NCI-H1105 (cell line): ENCODE measurements at regions not wholly inside any gene's neighbourhood (a gene's known extent, or its start where the extent isn't known, plus 50 kb on each side); places are given as distances from the start of the nearest gene placed in this dataset.
"Not testable (repeated sequence)": the region's sequence is repeated elsewhere in the genome, so short reads cannot be mapped to it uniquely, and the experiment has no call there.

ENCODE experiments used
- DNase-seq: peaks from one replicate; lab custom pipeline; 2025; lab: John Stamatoyannopoulos, UW

DNA sequence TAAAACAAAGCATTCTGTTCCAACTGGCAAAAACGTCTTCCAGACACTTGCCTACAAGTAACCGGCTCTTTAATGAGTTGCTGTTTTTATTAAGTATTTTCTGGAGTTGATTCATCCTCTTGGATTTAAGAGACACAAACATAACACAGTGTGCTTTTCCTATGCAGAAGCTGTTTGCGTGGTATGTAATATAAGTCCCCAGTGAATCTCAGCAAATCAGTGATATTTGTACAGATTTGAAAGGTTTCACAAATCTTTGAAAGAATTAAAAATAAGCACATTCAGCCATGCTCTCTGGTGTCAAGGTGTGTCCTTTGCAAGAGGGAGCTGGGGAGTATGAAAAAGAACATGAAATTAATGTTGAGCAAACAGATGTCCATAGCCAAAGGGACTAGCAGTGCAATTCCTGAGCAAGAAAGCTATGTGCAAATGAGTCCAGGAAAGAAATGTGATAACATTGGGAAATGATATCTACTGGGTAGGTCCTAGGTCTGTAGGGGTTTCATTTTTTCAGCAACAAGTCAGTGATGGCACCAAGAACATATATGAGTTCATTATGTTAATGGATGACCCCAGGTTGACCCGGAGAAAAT lies 170.1 kb upstream of the PHACTR1 start:
- no peak for DNase-seq

DNA sequence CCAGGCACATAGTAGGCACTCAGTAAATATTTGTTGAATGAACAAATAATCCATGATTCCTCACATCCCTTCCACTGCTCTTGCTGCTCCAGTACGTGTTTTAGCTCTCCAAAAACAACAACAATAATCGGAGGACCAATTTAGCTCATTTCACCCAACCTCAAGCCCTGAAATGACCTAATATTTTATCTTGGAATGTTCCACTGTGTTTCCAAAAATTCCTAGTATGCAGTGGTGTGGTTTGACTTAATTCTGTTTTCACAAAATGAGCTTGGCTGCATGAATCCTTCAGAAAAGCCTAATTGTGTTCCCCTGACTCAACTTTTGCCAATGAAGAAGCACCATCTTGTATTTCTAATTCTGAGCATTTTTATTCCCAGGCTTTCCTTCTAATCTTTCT lies 168.0 kb upstream of the PHACTR1 start:
- no peak for DNase-seq

DNA sequence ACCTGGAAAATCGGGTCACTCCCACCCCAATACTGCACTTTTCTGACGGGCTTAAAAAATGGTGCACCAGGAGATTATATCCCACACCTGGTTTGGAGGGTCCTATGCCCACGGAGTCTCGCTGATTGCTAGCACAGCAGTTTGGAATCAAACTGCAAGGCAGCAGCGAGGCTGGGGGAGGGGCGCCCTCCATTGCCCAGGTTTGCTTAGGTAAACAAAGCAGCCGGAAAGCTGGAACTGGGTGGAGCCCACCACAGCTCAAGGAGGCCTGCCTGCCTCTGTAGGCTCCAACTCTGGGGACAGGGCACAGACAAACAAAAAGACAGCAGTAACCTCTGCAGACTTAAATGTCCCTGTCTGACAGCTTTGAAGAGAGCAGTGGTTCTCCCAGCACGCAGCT lies 167.1 kb upstream of the PHACTR1 start:
- DNase-seq = not testable (repeated sequence)

DNA sequence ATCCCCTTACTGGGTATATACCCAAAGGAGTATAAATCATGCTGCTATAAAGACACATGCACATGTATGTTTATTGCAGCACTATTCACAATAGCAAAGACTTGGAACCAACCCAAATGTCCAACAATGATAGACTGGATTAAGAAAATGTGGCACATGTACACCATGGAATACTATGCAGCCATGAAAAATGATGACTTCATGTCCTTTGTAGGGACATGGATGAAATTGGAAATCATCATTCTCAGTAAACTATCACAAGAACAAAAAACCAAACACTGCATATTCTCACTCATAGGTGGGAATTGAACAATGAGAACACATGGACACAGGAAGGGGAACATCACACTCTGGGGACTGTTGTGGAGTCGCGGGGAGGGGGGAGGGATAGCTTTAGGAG lies 161.7 kb upstream of the PHACTR1 start:
- not testable (repeated sequence) for DNase-seq

DNA sequence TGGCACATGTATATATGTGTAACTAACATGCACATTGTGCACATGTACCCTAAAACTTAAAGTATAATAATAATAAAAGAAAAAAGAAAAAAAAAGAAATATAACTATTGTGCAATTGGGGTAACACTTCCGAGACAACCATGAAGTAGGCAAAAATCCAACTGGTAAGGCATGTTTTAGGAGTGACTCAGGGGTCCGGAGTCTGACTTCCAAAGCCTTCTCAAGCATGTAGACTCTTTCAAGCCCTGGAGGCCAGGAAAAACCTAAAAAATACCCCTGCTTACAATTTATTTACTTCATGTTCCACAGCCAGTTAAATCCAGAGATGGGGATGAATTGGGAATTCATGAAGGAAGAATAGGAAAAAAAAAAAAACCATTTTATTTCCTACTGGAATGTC lies 161.3 kb upstream of the PHACTR1 start:
- DNase-seq = no peak

DNA sequence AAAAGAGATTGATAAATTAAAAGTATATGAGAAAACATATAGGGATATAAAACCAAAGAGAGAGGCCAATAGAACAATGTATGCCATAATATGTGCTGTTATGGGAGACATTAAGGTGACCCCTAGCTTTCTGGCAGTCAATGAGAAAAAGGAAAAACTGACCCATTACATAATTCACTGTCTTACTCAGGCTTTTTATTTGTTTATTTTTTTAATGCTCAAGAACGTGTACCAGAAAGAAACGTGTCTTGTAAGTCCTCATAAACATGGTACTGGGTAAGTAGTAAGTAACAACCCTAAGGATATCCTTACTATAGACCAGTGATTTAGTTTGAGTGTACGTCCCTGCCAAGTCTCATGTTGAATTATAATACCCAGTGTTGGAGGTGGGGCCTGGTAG lies 160.8 kb upstream of the PHACTR1 start:
- no peak for DNase-seq

DNA sequence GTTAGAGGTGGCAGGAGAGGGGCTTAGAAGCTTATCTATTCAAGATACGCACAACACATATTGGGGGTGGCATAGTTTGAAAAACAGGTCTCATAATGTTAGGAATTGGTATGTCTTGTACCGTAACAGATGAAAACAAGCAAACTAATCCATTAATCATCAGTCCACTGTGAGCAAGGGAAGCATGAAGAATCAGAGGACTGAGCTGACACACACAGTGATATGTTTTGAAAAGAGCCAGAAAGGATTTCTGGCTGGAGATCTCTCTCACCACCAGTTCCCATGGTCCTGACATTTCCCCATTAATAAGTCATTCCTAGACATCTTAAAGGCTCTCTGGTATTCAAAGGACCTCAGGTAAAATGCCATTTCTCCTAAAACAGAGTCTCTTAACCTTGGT lies 158.8 kb upstream of the PHACTR1 start:
- no peak for DNase-seq

DNA sequence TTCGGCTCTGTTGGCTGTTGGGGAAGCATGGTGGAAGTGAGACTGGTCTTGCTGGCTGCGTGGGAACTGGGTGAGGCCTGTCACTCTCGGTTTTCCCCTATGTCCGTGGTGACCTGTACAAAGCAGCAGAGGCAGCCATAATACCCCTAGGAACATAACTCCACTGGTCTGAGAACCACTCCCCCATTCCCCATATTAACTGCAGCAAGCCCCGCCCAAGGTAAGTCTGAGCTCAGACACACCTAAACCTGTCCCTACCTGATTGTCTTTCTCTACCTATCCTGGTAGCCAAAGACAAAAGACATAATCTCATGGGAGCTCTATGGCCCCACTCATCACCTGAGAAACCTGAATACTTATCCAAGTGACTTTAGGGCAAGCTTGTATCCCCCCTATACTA lies 156.3 kb upstream of the PHACTR1 start:
- no peak for DNase-seq

DNA sequence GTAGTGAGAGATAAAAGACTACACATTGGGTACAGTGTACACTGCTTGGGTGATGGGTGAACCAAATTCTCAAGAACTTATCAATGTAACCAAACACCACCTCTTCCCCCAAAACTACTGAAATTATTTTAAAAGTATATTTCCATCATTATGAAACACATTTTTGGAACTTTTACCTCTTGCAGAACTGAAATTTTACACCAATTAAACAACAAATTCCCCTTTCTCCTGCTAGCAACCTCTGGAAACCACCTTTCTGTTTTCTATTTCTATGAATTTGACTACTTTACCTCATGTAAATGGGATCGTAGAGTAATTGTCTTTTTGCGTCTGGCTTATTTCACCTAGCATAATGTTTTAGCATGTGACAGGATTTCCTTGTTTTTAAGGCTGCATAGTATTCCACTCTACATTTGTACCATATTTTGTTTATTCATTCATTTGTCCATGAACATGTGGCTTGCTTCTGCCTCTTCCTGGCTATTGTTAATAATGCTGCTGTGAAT lies 149.9 kb upstream of the PHACTR1 start:
- no peak for DNase-seq

DNA sequence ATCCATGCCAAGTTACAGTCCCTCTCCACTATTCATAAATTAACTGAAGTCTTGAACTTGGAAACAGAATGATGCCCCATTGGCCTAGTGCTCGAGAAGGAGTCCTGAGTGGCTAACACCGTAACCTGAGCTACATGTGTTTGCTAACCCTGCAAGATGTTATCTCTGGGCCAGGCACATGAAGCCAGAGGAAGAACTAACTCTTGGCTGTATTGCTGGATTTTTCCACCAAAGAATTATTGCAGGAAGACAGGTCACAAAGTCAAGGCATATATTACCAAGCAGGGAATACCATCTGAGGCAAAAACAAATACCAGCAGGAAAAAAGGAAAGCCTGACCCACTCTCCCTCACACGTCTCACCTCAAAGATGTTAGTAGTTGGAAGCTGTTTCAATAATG lies 148.9 kb upstream of the PHACTR1 start:
- no peak for DNase-seq

DNA sequence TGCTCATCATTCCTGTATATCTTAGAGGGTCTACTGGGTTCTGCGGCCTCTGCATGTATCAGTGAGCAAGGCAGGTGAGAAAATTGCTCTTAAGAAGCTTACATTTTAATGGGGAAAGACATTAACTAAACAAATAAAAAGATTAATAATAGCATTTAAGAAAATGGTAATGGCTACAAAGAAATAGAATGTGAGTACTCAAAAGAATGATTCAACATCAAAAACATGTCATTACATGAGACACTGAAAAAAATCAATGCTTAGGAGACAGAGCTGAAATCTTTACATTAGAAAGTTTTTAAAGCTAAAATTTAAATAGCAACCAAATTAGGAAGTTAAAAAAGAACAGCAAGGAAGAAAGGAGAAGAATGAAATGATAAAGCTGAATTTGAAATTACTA lies 146.9 kb upstream of the PHACTR1 start:
- no peak for DNase-seq

DNA sequence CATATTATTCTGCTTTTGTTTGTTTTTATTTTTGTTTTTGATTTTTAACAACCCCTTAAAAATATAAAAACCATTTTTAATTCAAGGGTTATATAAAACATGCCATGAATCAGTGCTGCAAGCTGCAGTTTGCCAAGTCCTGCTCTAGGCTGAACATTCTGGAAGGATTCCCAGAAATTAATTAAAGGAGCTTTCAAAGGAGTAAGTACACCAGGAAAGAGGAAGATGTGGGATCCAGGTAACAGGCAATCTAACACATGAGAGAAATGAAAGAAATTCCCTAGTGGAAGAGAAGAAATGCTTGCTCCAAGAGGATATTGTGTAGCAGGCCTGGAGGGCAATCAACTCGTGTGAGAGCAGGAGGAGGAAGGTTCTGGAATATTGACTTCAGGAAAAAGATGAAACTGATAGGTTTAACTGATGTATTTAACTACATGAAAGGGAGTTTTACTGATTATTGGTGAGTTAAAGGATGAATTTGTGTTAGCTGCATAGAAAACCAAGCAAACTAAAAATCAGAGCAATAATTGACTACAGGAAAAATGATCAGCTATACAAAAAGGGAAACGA lies 146.0 kb upstream of the PHACTR1 start:
- no peak for DNase-seq

DNA sequence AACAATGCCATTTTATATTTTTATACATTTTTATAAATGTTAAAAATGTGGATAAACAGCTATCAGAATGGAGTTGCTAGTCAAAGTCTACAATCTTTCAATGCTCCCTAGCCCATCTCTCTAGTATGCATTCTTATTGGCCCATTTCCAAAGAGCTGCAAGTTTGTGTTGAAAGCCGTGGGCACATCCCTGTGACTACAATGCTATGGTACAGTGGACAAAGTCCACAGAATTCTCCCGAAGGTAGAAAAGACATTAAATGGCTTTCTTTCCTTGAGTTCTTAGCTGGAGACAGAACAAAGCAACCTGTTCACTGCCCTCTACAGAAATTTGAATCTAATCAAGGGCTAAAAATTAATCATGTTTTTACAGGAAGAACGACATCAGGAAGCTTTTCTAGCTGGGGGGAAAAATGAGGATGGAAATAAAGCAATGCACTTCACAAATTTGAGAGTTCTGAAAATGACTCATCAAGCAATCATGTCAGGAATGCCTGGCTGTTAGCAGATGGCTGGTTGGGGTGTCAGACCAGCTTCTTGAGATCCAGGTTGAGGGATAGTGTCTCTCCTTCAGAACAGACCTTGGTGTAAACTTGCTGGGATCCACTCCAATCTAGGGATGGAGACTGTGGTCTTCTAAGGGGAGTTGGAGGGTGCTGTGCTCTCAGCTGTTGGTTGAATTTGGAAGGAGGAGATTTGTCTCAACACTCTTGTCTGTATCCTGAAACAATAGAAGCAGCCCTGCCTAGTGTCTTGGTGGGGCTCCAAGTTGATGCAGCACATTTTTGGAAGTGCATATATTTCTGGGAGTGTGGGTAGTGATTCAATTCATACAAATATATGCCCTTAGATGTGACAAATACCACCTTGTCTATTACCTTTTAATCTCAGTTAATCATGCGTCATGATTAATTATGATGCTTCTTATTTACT lies 143.4 kb upstream of the PHACTR1 start:
- DNase-seq = no peak

DNA sequence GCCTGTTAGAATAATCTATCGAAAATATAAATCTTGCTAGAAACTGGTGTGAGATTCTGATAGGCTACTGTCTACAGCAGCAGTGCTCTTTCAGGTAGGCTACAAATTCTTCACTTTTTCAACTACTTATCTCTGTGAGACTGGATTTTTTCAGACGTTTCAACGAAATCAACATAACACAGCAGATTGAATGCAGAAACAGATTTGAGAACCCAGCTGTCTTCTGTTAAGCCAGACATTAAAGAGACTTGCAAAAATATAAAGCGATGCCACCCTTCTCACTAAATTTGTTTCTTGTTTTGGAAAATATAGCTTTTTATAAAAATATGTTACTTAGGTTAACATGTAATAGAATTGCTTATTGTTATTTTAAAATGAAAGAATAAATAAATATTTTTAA lies 140.6 kb upstream of the PHACTR1 start:
- no peak for DNase-seq

DNA sequence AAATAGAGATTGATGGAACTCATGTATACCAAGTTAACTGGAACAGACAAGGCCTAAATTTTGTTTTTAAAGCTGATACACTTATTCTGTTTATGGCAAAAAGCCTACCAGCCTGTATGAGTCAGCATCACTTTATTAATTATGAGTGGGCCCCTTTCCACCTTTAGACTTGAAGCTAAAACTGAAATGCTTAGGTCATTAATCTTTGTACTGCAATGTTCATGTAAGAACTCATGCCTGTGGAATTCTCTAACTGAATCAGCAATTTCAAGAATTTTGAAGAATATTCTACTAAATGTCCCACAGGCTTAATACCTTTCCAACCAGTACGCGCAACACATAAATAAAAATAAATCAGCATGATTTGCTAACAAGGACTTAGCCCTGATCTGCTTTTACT lies 140.2 kb upstream of the PHACTR1 start:
- DNase-seq = no peak

DNA sequence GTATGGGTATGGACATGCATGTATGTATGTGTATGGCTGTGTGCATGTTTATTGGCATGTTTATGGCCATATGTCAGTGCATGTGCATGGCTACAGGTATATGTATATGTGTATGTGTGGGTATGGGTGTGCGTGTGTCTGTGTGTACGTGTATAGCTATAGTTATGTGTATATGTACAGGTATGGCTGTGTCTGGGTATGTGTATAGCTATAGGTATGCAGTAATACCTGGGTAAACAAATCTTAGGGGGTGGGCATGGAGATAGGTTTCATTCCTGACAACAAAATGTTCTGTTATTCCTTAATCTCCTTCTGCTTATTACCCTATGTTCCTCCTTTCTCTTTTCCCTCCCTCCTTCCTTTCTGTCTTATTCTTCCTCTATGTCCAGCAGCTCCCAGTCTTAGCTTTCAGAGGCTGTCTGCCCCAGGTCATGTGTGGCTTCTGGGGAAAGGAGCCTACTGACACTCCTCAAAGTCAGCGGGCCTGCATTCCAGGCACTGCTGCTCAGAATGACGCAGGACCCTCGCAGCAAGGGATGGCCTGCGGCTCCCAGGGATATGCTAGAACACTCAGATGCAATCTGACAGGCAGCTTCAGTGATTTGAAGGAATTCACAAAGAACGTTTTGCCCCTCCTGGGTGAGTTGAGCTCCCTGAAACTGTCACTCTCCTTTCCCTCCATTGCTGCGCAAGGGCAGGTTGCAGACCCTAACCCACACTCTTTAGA lies 139.3 kb upstream of the PHACTR1 start:
- no peak for DNase-seq

DNA sequence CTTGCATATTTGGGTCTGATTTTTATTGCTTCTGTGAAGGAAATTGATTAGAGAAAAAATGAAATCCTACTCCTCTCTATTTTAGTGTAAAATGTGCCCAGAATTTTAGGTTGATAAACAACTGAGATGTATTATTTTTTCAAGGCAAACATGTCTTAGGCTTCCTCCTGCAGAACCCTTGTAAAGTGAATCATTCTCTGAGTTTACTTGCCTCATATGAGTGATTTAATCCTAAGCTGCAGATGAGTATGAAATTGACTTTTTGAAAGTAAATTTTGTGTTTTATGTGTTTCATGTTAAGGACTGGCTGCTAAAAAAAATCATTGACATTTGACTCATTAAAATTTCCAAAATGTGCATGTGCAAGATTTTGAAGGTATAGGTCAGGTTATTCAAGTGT lies 138.5 kb upstream of the PHACTR1 start:
- no peak for DNase-seq

DNA sequence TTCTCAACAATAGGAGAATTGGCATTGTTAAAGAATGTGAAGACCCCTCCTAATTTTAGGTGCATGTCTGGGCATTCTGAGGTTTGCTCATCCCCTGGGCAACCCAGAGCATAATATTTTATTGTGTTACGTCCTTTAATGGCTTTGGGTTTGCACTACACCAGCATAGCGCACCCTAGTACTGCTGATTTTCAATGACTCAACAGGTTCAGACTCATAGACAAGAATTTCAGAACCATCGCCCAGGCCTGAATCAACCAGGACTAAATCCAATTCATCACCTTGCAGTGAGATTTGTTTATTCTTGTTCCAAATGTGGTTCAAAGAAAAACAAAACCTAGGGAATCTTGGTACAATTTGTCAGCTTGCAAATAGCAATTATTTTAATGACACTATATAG lies 137.8 kb upstream of the PHACTR1 start:
- DNase-seq = no peak

DNA sequence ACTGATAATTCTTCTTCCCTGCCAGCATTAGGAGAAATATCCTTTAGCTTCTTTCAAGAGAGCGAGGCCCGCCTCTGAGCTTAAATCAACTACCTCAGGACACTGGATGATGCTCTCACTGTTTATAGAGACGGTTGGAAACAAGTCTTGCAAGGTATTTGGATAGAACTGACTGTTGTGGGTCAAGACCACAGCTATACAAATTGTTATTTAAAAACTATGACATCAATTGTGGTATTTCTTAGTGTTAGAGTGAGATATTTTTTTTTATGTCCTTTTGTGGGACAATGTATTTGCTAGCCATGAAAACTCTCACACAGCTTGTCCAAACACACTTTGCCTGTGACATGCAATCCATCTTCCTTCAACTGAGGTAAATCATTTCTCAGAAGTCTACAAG lies 136.3 kb upstream of the PHACTR1 start:
- no peak for DNase-seq

DNA sequence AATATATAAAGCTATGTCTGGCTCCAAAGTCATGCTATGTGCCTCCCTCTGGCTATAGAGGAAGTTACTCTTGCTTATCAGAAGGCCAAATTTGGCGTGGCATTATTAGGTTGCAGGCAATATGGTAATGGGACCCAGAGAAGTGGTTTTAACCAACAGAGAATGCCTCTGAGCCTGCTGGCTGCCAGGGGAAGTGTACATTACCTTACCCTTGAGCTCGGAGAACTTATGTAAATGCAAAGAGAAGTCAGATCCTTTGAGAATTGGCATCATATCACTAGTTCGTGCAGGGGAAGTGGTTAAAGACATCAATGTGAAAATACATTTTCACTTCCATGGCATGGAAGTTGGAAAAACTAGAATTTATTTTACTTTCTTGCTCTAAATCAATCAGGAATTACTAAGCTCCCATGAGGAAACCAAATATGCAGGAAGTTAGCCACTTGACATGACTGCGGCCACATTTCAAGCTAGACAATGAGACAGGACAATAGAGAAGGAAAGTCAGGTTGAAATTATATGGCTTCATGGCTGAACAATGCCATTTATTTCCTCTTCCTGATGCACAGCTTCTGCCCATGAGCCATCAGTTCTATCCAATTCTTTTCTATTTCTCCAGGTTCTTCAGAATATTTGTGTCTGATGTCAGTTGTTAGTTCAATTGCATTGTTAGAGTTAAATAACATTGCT lies 134.0 kb upstream of the PHACTR1 start:
- no peak for DNase-seq

DNA sequence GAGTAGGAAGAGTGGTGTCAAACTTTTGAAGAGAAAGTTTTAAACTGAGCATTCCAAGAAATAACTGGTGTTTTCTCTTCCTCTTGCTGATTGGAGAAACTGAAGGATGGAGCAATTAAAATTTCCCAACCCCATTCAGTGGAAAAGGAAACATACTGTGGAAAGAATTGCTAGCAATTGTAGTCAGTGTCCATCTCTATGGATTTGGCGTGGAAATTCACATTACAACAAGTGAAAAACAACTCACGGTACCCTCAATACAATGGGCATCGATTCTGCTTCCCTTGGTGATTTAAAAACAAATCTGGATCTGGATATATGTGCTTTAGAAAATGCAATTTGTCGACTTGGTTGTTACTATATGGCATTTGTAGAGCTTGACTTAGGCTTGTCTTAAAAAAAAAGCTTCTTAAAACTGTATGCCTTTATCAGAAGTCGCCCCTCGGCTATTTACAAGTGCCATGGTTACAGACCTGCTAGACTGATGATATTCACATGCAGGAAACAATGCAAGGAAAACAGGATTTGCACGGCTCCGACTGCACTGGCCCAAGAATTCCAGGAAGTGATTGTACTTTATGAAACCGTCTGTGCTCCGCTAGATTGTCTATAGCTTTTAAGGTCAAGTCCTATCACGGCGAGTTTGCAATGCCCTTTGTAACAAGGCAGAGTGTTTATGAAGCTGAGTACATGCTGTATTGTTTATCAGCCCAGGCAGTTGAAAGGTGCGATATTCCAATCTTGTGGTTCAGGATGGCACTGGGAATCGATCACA lies 131.7 kb upstream of the PHACTR1 start:
- no peak for DNase-seq
